ENCODE measurements at regions not wholly inside any gene's neighbourhood (a gene's known extent, or its start where the extent isn't known, plus 50 kb on each side); places are given as distances from the start of the nearest gene placed in this dataset.

- no peak for TF ChIP-seq GATA3 (IDR thresholded peaks at IDR 0.05; ENCODE audit: low read depth, low read length)
- no peak for TF ChIP-seq GATA2 (IDR thresholded peaks at IDR 0.05; ENCODE audit: low read depth, low read length)
Observed at GRCh38 chr13:48879854-48880253, 95.9 kb upstream of the FNDC3A start.
